Testis (tissue), 2 donors: ENCODE measurements at regions not wholly inside any gene's neighbourhood (a gene's known extent, or its start where the extent isn't known, plus 50 kb on each side); places are given as distances from the start of the nearest gene placed in this dataset.

Experiments
- POLR2A ChIP-seq: fragments of 450-650 bp; IDR thresholded peaks from one replicate; pipeline ENCODE4 v1.6.1; 2017; ENCODE audit warnings: antibody characterized with exemption, mild to moderate bottlenecking, moderate library complexity
- TF ChIP-seq, protein P1 (sequence below), 3 experiments: fragments of 450-650 bp in 2 of 3; fragments of 200-600 bp in 1 of 3; sonication (generic) in 1 of 3; IDR thresholded peaks; one replicate each; pipeline ENCODE4 v1.5.1; 2016 to 2019; ENCODE audit warnings: antibody characterized with exemption in 3 of 3, mild to moderate bottlenecking in 2 of 3, moderate library complexity in 1 of 3

DNA sequence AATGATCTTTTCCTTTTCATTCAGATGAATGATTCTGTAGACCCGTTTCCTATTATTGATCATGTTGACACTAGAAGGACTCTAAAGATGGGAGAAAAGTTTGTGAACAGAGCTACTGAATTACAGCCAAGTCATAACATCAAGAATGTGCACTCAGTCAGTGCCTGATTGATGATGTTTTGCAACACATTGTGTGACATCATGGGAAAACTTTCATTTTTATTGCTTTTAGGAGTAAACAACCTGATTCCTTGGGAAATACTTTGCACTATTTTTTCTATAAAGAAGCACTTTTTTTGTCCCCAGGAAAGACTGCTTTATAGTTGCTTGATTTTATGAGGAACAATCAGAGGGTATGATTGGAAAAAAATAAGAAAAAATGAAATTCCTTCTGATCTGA, 383.8 kb upstream of the JAG1 start:
- TF ChIP-seq, protein P1, sequence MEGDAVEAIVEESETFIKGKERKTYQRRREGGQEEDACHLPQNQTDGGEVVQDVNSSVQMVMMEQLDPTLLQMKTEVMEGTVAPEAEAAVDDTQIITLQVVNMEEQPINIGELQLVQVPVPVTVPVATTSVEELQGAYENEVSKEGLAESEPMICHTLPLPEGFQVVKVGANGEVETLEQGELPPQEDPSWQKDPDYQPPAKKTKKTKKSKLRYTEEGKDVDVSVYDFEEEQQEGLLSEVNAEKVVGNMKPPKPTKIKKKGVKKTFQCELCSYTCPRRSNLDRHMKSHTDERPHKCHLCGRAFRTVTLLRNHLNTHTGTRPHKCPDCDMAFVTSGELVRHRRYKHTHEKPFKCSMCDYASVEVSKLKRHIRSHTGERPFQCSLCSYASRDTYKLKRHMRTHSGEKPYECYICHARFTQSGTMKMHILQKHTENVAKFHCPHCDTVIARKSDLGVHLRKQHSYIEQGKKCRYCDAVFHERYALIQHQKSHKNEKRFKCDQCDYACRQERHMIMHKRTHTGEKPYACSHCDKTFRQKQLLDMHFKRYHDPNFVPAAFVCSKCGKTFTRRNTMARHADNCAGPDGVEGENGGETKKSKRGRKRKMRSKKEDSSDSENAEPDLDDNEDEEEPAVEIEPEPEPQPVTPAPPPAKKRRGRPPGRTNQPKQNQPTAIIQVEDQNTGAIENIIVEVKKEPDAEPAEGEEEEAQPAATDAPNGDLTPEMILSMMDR (IDR thresholded peaks at IDR 0.05) = no peak
- TF ChIP-seq POLR2A = no peak
